A549 (cell line): ENCODE measurements at regions not wholly inside any gene's neighbourhood (a gene's known extent, or its start where the extent isn't known, plus 50 kb on each side); places are given as distances from the start of the nearest gene placed in this dataset.

ENCODE experiments used
- ATAC-seq, 2 experiments: fragments of 200-7000 bp in 1 of 2; fragments of >200 bp in 1 of 2; cut with Nextera tagmentation in 1 of 2; cut with Tn5 transposase in 1 of 2; 3 replicates each; pipeline versions ENCODE4 v1.8.0 to v1.9.1; 2018 to 2020; ENCODE audit warnings: mild to moderate bottlenecking in 1 of 2, moderate library complexity in 1 of 2
- CTCF ChIA-PET: fragments of 300-600 bp; sonication (Branson Sonifier 250); formaldehyde crosslinking; extraction: SDS; loops from one replicate; lab custom pipeline; 2021; ENCODE audit warnings: antibody characterized with exemption, inconsistent platforms; lab: Yijun Ruan, JAX
- POLR2A ChIA-PET: fragments of 350-600 bp; formaldehyde crosslinking; extraction: SDS; loops from one replicate; lab custom pipeline; 2021; ENCODE audit warnings: antibody characterized with exemption, inconsistent platforms; lab: Yijun Ruan, JAX
- DNase-seq, 2 experiments: peaks; one replicate each; pipeline versions ENCODE4 v3.0.0 to v3.0.0-alpha.2; 2011 to 2016; ENCODE audit warnings: low read depth in 1 of 2, low spot score in 1 of 2
- FAIRE-seq: peaks from 2 replicates; lab custom pipeline; 2011; peaks lifted over from hg19 to GRCh38; lab: Jason Lieb, UNC
- H3K27ac ChIP-seq, 2 experiments: fragments of >200 bp; sonication (Bioruptor Twin); formaldehyde crosslinking; 3 replicates each; pipeline ENCODE4 v1.5.1; 2016 to 2017
- H3K4me1 ChIP-seq: fragments of >200 bp; sonication (Bioruptor Twin); formaldehyde crosslinking; 3 replicates; pipeline ENCODE4 v1.6.1; 2016
- H3K4me2 ChIP-seq: fragments of >200 bp; sonication (Bioruptor Twin); formaldehyde crosslinking; 3 replicates; pipeline ENCODE4 v1.6.1; 2016
- H3K4me3 ChIP-seq: fragments of >200 bp; sonication (Bioruptor Twin); formaldehyde crosslinking; 3 replicates; pipeline ENCODE4 v1.5.1; 2016
- H3K9me3 ChIP-seq: fragments of >200 bp; sonication (Bioruptor Twin); formaldehyde crosslinking; 3 replicates; pipeline ENCODE4 v1.6.1; 2016
- BHLHE40 ChIP-seq: IDR thresholded peaks from 2 replicates; pipeline ENCODE4 v1.6.1; 2012; ENCODE audit warnings: low read depth, low read length, inconsistent platforms
- CBX2 ChIP-seq: fragments of 200-600 bp; sonication (generic); IDR thresholded peaks from 2 replicates; pipeline ENCODE4 v1.6.1; 2016; ENCODE audit warnings: low read depth, mild to moderate bottlenecking, borderline replicate concordance
- CHD2 ChIP-seq: fragments of 150-350 bp; IDR thresholded peaks from 2 replicates; pipeline ENCODE4 v1.6.1; 2014; ENCODE audit warnings: low read length; ENCODE audit not compliant: partially characterized antibody
- ESRRA ChIP-seq: fragments of 150-350 bp; IDR thresholded peaks from 2 replicates; pipeline ENCODE4 v1.6.1; 2014; ENCODE audit warnings: mild to moderate bottlenecking, low read length, borderline replicate concordance
- FOSB ChIP-seq: fragments of 250-450 bp; sonication (Bioruptor Pico); IDR thresholded peaks from 2 replicates; pipeline ENCODE4 v1.5.0; 2020; ENCODE audit warnings: mild to moderate bottlenecking, moderate library complexity
- FOXS1 ChIP-seq: fragments of 250-450 bp; sonication (Bioruptor Pico); IDR thresholded peaks from 2 replicates; pipeline ENCODE4 v1.5.0; 2020; ENCODE audit warnings: mild to moderate bottlenecking, moderate library complexity
- HOXB13 ChIP-seq: fragments of 250-450 bp; sonication (Bioruptor Pico); IDR thresholded peaks from 2 replicates; pipeline ENCODE4 v1.5.0; 2020; ENCODE audit warnings: low read depth, mild to moderate bottlenecking, moderate library complexity
- HOXB5 ChIP-seq: fragments of 250-450 bp; sonication (Bioruptor Pico); IDR thresholded peaks from 2 replicates; pipeline ENCODE4 v1.5.0; 2020; ENCODE audit warnings: mild to moderate bottlenecking, moderate library complexity
- KDM5A ChIP-seq: fragments of 200-600 bp; sonication (generic); IDR thresholded peaks from 2 replicates; pipeline ENCODE4 v1.6.1; 2016; ENCODE audit warnings: antibody characterized with exemption, mild to moderate bottlenecking
- PHF8 ChIP-seq: fragments of 200-600 bp; sonication (generic); IDR thresholded peaks from 2 replicates; pipeline ENCODE4 v1.6.1; 2016; ENCODE audit warnings: low read depth, mild to moderate bottlenecking, antibody characterized with exemption, moderate library complexity, borderline replicate concordance
- POLR2A ChIP-seq: IDR thresholded peaks from 2 replicates; pipeline ENCODE4 v1.6.1; 2012; ENCODE audit warnings: mild to moderate bottlenecking, low read length
- POLR2AphosphoS2 ChIP-seq: conservative IDR thresholded peaks from 2 replicates; pipeline ENCODE4 v1.6.1; 2012; ENCODE audit warnings: low read length, improper control_type of control experiment, inconsistent platforms
- RAD21 ChIP-seq, 2 experiments: fragments of >200 bp in 1 of 2; sonication (Bioruptor Twin) in 1 of 2; formaldehyde crosslinking in 1 of 2; IDR thresholded peaks in 1 of 2; conservative IDR thresholded peaks in 1 of 2; 2 replicates in 1 of 2; 3 replicates in 1 of 2; pipeline ENCODE4 v1.6.1; 2012 to 2018; ENCODE audit warnings: inconsistent platforms in 1 of 2
- RCOR1 ChIP-seq: fragments of 150-350 bp; IDR thresholded peaks from 2 replicates; pipeline ENCODE4 v1.6.1; 2014; ENCODE audit warnings: antibody characterized with exemption, low read length, low read depth
- SREBF2 ChIP-seq: fragments of 450-650 bp; IDR thresholded peaks from 2 replicates; pipeline ENCODE4 v1.6.1; 2014; ENCODE audit warnings: mild to moderate bottlenecking, moderate library complexity
- TP53 ChIP-seq: fragments of 250-450 bp; sonication (Bioruptor Pico); IDR thresholded peaks from 2 replicates; pipeline ENCODE4 v1.5.0; 2021; ENCODE audit warnings: mild to moderate bottlenecking, moderate library complexity
- ZSCAN20 ChIP-seq: fragments of 250-450 bp; sonication (Bioruptor Pico); IDR thresholded peaks from 2 replicates; pipeline ENCODE4 v1.8.0; 2022; ENCODE audit warnings: mild to moderate bottlenecking, moderate library complexity
- WGBS: methylation state at CpG from one replicate; pipeline ENCODE4 v1.1.6; 2017; ENCODE audit errors: missing lambda C conversion rate; 5-methylcytosine and 5-hydroxymethylcytosine counted together
- TF ChIP-seq, protein P1 (sequence below): IDR thresholded peaks from 2 replicates; pipeline ENCODE4 v1.6.1; 2012
- TF ChIP-seq, protein P2 (sequence below): fragments of 250-450 bp; sonication (Bioruptor Pico); IDR thresholded peaks from 2 replicates; pipeline ENCODE4 v1.5.0; 2021; ENCODE audit warnings: mild to moderate bottlenecking, moderate library complexity, borderline replicate concordance

GRCh38 chr15:94848054-94848453 is 616.7 kb downstream of the MCTP2 start (continued):
- TF ChIP-seq POLR2AphosphoS2 (no peak), RAD21 (conservative IDR thresholded peaks at IDR 0.05 in 1 of 2, IDR thresholded peaks at IDR 0.05 in 1 of 2) (no peak), TP53 (CRISPR knock-in tag) (no peak), BHLHE40 (no peak)

DNA sequence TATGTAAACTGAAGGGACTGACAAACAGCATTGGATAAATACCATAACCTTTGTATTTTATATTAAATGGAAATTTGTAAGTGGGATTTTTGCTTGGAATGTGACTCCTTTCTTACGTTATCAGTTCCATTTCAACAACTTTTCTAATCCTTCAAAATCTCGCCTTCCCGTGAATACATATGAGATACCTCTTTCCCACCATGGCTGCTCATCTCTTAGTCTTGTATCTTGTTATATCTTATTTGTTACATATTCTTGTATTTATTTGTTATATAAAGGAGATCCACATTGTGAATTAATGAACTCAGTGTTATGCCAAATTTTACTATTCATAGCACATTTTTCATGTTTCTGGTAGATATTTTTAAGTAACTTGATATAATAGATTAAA is 623.7 kb downstream of the MCTP2 start:
- peaks cover 15% of the 10 kb centered on the region for H3K9me3 ChIP-seq
- no peak overlapping the region for H3K4me3 ChIP-seq
- H3K27ac ChIP-seq = no peak overlapping the region
- WGBS = 51% methylated on average over 3 of the region's 3 CpGs
- no peak for DNase-seq
- no peak for FAIRE-seq
- no peak overlapping the region for H3K4me2 ChIP-seq
- POLR2A ChIA-PET = no interaction called here
- no peak for ATAC-seq
- CTCF ChIA-PET = no interaction called here
- TF ChIP-seq, protein P1, sequence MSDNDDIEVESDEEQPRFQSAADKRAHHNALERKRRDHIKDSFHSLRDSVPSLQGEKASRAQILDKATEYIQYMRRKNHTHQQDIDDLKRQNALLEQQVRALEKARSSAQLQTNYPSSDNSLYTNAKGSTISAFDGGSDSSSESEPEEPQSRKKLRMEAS = no peak
- TF ChIP-seq ZSCAN20 (CRISPR knock-in tag) = no peak
- TF ChIP-seq HOXB13 (CRISPR knock-in tag) = no peak
- TF ChIP-seq, all 56 proteins: peak for 0
- H3K4me1 ChIP-seq = no peaks in the 10 kb centered on the region

DNA sequence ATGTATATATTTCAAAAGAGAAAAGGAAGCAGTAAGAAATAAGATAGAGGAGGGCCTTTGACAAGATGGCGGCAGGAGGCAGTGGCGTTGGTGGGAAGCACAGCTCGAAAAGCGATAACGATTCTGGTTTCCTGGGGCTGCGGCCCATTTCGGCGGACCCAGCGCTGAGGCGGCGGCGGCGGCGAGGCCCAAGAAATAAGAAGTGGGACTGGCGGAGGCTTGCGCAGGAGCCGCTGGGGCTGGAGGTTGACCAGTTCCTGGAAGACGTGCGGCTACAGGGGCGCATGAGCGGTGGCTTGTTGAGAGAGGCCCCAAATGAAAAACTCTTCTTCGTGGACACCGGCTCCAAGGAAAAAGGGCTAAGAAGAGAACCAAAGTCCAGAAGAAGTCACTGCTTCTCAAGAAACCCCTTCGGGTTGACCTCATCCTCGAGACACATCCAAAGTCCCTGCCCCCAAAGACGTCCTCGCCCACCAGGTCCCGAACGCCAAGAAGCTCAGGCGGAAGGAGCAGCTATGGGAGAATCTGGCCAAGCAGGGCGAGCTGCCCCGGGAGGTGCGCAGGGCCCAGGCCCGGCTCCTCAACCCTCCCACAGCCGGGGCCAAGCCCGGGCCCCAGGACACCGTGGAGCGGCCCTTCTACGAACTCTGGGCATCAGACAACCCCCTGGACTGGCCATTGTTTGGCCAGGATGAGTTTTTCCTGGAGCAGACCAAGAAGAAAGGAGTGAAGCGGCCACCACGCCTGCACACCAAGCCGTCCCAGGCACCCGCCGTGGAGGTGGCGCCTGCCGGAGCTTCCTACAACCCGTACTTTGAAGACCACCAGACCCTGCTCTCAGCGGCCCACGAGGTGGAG is 624.3 kb downstream of the MCTP2 start:
- Histone ChIP-seq H3K4me3 (no peak overlapping the region), H3K27ac (no peak overlapping the region), H3K9me3 (peaks cover 15% of the 10 kb centered on the region), H3K4me1 (no peaks in the 10 kb centered on the region), H3K4me2 (no peak overlapping the region)
- ChIA-PET CTCF (no interaction called here), POLR2A (no interaction called here)
- no peak for TF ChIP-seq PHF8
- TF ChIP-seq FOSB (CRISPR knock-in tag) = no peak
- TF ChIP-seq CBX2 = no peak
- TF ChIP-seq, protein P2, sequence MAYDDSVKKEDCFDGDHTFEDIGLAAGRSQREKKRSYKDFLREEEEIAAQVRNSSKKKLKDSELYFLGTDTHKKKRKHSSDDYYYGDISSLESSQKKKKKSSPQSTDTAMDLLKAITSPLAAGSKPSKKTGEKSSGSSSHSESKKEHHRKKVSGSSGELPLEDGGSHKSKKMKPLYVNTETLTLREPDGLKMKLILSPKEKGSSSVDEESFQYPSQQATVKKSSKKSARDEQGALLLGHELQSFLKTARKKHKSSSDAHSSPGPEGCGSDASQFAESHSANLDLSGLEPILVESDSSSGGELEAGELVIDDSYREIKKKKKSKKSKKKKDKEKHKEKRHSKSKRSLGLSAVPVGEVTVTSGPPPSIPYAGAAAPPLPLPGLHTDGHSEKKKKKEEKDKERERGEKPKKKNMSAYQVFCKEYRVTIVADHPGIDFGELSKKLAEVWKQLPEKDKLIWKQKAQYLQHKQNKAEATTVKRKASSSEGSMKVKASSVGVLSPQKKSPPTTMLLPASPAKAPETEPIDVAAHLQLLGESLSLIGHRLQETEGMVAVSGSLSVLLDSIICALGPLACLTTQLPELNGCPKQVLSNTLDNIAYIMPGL (CRISPR knock-in tag) = no peak
- TF ChIP-seq RAD21 (conservative IDR thresholded peaks at IDR 0.05 in 1 of 2, IDR thresholded peaks at IDR 0.05 in 1 of 2) = no peak
- TF ChIP-seq BHLHE40 = no peak
- no peak for TF ChIP-seq HOXB5 (CRISPR knock-in tag)
- no peak for TF ChIP-seq RCOR1
- no peak for TF ChIP-seq HOXB13 (CRISPR knock-in tag)
- no peak for TF ChIP-seq KDM5A
- no peak for TF ChIP-seq ESRRA
- TF ChIP-seq SREBF2 = no peak
- TF ChIP-seq CHD2 = no peak
- TF ChIP-seq POLR2A = no peak
- no peak for TF ChIP-seq FOXS1 (CRISPR knock-in tag)
- 55% methylated on average over 38 of the region's 49 CpGs for WGBS
- FAIRE-seq = no peak
- no peak for DNase-seq
- no peak for ATAC-seq
